HG02840 (cell line): ENCODE measurements at regions not wholly inside any gene's neighbourhood (a gene's known extent, or its start where the extent isn't known, plus 50 kb on each side); places are given as distances from the start of the nearest gene placed in this dataset.
"Not testable (repeated sequence)": the region's sequence is repeated elsewhere in the genome, so short reads cannot be mapped to it uniquely, and the experiment has no call there.

Experiments used
- ATAC-seq: cut with Tn5 transposase; IDR thresholded peaks from one replicate; pipeline ENCODE4 v1.9.1; 2021; ENCODE audit warnings: mild to moderate bottlenecking, moderate library complexity, moderate number of reproducible peaks; ENCODE audit not compliant: unreplicated experiment, low FRiP score

GRCh38 chr5:90287036-90287435, 122.5 kb downstream of the CETN3 start:
- ATAC-seq = no peak

- ATAC-seq = no peak
These were observed 124.0 kb downstream of the CETN3 start for GRCh38 chr5:90285581-90285980.

- no peak for ATAC-seq
These were observed 125.2 kb downstream of the CETN3 start for GRCh38 chr5:90284375-90284774.

GRCh38 chr5:90279091-90279490, 130.5 kb downstream of the CETN3 start:
- ATAC-seq = no peak

- ATAC-seq = no peak
These were observed 135.3 kb downstream of the CETN3 start for GRCh38 chr5:90274216-90274615.

- ATAC-seq = no peak
These were observed 141.9 kb downstream of the CETN3 start for GRCh38 chr5:90267646-90268045.

- ATAC-seq = no peak
These were observed 144.1 kb downstream of the CETN3 start for GRCh38 chr5:90265545-90265857.

GRCh38 chr5:90264689-90265544, 144.6 kb downstream of the CETN3 start:
- ATAC-seq = peak; percentile 59

GRCh38 chr5:90263102-90263820, 146.3 kb downstream of the CETN3 start:
- no peak for ATAC-seq

- ATAC-seq = no peak
These were observed 158.1 kb downstream of the CETN3 start for GRCh38 chr5:90251447-90251846.

- ATAC-seq = no peak
These were observed 160.9 kb downstream of the CETN3 start for GRCh38 chr5:90248640-90249039.

GRCh38 chr5:90243848-90244247, 165.7 kb downstream of the CETN3 start:
- not testable (repeated sequence) for ATAC-seq

GRCh38 chr5:90233476-90233875, 176.1 kb downstream of the CETN3 start:
- ATAC-seq = no peak

GRCh38 chr5:90231688-90232087, 177.9 kb downstream of the CETN3 start:
- no peak for ATAC-seq

- ATAC-seq = no peak
These were observed 181.9 kb downstream of the CETN3 start for GRCh38 chr5:90227683-90228082.

GRCh38 chr5:90226433-90227099, 183.0 kb downstream of the CETN3 start:
- ATAC-seq = no peak

GRCh38 chr5:90224342-90224741, 185.2 kb downstream of the CETN3 start:
- ATAC-seq = no peak

GRCh38 chr5:90223756-90224155, 185.8 kb downstream of the CETN3 start:
- no peak for ATAC-seq

GRCh38 chr5:90221951-90222350, 187.6 kb downstream of the CETN3 start:
- ATAC-seq = no peak

GRCh38 chr5:90220554-90220953, 189.0 kb downstream of the CETN3 start:
- ATAC-seq = no peak

GRCh38 chr5:90214991-90215390, 194.6 kb downstream of the CETN3 start:
- ATAC-seq = no peak
